AG20443 (cell line): ENCODE measurements at regions not wholly inside any gene's neighbourhood (a gene's known extent, or its start where the extent isn't known, plus 50 kb on each side); places are given as distances from the start of the nearest gene placed in this dataset.

Experiments used
- DNase-seq: peaks from one replicate; pipeline ENCODE4 v3.0.0; 2012; ENCODE audit warnings: low spot score, mixed read lengths

DNA sequence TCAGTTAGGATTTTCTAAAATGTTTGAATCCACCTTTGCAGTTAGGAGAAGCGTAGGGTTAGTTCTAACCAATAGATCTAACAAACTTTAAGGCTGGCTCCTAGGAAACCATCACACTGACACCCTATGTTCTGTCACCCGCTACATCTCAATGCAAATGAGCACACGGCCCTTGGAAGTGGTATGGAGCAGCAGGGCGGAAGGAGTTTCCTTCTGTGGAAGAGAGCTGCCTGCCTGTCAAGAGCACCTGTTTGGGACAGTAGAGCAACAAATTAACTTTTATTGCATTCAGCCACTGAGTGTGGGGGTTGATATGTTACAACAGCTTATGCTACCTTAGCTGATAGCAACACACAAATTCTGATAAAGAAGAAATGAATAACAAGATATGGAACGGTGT is 306.9 kb upstream of the RAB6C start:
- DNase-seq = no peak

DNA sequence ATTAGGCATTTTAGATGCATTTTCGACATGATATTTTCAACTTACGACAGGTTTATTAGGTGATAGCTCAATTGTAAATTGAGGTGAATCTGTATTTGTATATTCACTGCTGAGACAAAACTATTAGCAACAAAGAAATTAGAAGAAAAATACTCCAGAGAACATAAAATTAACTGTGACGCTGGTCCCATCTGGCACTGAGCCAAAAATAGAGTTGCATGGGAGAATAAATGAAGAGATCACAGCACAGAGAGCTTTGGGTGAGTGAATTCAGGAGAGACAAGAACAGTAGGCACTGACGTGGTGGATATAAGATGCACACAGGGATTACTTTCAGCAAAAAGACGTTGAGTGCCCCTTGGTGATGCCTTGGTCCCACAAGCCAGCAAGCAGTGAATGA is 306.2 kb upstream of the RAB6C start:
- DNase-seq = no peak

DNA sequence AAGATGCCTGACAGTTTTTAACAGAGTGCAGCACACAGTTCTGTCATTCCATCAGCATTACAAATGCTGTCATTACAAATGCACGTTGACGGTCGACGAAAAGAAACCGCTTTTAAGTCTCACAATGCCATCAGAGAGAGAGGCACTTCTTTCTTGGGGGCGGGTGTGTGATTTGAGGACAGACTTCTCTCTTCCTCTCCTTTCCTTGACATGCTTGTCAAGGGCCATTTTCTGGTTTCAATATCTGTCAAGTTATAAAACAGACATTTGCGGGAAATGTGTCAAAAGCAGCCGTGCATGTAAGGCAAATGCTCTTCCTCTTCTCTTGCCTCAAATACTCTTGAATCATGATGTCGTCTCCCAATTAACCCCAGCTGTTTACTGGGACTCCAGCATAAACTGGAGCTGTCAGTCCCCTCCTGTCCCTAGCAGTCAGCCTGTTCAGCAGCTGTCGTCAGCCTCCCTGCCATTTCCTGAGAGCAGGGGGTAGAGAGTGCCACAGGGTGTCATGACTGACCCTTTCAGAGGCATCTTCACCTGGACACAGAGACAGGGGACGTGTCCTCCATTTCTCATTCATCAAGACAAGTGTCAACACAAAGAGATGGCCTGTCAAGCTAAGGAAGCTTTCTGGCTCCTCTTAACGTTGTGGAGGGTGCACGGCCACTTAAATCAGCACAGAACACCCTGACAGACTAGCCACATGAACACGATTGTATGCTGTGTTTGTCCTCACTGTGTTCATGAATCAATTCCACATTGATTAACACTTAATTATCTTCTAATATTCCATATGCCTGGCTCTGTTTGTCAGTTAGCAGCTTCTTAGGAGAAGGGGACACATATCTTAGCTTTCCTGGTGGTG is 305.4 kb upstream of the RAB6C start:
- DNase-seq = no peak

GRCh38 chr2:129678751-129679150 is 300.7 kb upstream of the RAB6C start:
- no peak for DNase-seq

DNA sequence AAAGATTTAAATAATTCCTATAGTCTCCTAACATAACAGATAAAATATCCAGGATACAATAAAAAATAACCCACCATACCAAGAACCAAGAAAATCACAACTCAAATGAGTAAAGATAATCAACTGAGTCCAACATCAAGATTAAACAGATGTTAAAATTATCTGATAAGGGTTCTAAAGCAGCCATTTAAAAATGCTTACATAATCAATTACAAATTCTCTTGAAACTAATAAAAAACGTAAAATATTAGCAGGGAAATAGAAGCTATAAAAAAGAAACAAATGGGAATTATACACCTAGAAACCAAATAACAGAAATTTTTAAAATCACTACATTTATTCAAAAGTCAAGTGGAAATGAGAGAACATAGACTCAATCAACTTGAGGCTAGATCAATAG is 297.7 kb upstream of the RAB6C start:
- no peak for DNase-seq

GRCh38 chr2:129689653-129690448 is 289.6 kb upstream of the RAB6C start:
- no peak for DNase-seq

DNA sequence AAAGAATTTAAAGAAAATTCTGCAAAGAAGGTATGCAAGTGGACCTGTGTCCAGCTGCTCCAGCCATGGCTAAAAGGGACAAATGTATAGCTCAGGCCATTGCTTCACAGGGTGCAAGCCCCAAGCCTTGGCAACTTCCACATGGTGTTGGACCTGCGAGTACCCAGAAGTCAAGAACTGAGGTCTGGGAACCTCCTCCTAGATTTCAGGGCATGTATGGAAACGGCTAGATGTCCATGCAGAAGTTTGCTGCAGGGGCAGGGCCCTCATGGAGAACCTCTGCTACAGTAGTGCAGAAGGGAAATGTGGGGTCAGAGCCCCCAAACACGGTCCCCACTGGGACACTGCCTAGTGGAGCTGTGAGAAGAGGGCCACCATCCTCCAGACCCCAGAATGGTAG is 284.0 kb upstream of the RAB6C start:
- DNase-seq = no peak

- no peak for DNase-seq
Measured at GRCh38 chr2:129698593-129698992, 280.9 kb upstream of the RAB6C start.

GRCh38 chr2:129699781-129700573 is 279.5 kb upstream of the RAB6C start:
- DNase-seq = no peak

DNA sequence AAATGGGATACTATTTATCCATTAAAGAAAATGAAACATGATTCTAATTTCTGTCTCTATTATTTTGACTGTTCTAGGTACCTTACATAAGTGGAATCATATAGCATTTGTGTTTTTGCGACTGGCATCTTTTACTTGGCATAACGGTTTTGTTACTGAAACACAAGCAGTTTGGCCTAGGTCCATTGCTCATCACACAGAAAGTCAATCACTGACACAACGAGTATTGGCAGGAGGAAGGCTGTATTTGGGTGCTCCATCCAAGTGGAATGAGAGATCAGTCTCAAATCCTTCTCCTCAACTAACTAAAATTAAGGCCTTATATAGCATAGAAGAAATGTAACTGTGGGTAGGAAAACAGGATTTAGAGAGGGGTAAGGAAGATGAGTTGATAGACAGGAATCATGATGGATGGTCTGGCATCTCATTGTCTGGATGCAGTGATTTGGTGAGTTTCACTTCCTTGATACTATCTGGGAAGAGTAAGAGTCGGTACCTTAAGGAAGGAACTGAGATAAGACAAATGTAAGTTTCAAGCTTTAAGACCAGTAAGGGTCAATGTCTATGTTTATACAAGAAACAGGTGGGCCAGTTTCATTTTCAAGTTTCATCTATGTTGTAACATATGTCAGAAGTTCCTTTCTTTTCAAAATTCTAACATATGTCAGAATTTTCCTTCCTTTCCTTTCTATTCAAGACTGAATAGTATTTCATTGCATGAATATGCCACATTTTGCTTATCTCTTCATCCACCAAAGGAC is 276.9 kb upstream of the RAB6C start:
- DNase-seq = no peak

DNA sequence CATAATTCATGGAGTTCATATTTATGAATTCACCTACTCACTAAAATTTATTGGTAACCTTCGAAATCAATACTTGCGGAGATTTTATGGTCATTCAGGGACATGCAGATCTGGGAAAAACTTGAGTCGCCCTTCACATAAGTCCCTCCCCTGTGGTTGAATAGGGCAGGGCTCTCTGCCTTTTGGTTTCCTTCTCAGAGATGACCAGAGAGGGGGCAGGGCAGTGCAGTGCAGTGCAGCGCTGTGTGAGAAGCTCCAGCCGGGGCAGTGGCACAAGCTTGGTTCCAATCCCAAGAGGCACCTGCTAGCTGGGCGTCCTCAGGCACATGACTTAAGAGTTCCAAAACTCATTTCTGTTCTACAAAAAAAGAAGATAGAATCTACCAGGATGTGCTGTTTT is 274.4 kb upstream of the RAB6C start:
- DNase-seq = no peak

GRCh38 chr2:129707800-129708199 is 271.7 kb upstream of the RAB6C start:
- no peak for DNase-seq

- peak; percentile 4 for DNase-seq
Measured at GRCh38 chr2:129708221-129708967, 271.1 kb upstream of the RAB6C start.

GRCh38 chr2:129709001-129709955 is 270.2 kb upstream of the RAB6C start:
- peak; percentile 5 for DNase-seq

GRCh38 chr2:129709956-129710598 is 269.4 kb upstream of the RAB6C start:
- peak; percentile 1 for DNase-seq

DNA sequence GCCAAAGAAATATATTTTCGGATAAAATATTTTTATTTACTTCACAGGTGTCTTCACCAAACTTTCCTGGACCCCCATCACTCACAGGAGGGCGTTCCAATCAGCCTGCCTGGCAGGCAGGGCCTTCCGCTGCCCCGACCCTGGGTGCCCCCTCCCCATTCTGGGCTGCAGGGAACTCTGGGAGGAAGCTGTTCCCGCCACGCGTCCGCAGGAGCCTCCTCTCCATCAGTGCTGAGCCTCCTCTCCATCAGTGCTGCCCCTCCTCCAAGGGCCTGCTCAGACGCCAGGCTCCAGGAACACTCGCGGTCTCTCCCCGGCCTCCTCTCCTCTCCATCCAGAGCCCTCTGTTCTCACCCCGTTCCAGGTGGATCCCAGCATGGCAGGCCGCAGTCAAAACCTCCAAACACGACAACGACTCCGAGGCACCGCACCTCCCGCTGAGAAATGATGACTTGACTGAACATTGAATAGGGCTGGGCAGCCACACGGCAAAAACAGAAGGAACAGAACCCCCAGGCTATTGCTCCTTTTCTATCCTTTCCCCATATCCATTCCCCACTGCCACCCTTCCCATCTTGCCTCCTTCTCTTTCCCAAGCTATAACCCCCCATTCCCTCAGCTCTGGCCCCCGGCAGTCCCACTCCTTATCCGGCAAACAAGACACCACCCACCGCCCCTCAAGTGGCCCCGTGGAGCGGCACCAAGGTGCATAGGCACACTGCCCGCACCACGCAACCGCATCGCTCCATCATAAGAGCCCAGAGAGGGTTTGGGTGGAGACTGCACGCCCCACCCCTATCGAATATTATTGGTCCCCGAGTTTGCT is 268.6 kb upstream of the RAB6C start:
- DNase-seq = peak; percentile 7

- peak; percentile 7 for DNase-seq
Measured at GRCh38 chr2:129711816-129712675, 267.4 kb upstream of the RAB6C start.

GRCh38 chr2:129712676-129712985 is 266.8 kb upstream of the RAB6C start:
- DNase-seq = peak; percentile 5
